NCI-H524 treated with DMSO at 0.1 percent for 48 hours (cell line): ENCODE measurements at regions not wholly inside any gene's neighbourhood (a gene's known extent, or its start where the extent isn't known, plus 50 kb on each side); places are given as distances from the start of the nearest gene placed in this dataset.

Experiments
- DNase-seq: peaks from one replicate; lab custom pipeline; 2025; lab: John Stamatoyannopoulos, UW

DNA sequence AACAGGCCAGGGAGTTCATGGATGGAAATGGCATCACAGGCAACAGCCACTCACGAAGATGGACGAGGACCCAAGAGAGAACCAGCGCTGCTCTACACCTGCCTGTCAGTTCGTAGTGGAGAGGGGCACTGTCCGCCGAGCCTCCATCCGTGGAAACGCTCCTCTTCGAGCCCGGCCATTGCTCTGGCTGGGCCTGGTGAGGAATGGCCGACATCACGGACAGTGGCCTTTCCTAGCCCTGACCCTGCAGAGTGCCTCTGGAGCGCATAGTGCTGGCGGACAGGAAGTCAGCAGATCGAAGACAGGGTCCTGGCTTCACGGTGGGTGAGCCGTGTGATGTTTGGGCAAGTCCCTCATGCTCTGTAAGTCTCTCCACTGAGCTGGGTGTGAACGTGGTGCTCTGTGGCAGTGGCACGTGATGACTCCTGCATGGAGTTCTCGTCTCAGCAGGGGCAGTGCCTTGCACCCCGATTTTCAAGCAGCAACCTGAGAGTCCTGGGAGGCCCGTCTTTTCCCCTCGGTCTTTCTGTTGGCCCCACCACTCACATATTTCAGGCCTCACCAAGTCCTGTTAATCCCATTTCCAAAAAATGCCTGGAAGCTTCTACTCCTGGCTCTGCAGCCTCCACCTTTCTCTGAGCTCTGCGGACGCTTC lies 214.4 kb downstream of the ERMARD start:
- DNase-seq = no peak

DNA sequence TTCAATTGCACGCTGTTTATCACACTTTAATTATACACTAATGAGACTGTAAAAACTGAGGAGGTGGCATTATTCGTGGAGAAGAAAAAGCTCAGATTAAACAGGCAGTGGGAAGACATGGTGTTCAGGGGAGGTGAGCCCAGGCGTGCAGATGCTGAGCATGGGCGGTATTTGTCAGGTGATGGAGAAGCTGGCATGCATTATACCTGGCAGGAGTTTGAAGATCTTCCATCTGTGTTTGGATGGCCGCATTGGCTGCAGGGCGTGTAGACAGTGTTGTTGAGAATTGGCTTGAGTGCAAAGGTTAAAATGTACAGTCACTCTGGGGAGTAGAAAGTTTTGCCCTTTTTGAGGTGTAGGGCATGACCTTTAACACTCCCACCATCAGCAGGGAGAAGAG lies 213.8 kb downstream of the ERMARD start:
- no peak for DNase-seq

DNA sequence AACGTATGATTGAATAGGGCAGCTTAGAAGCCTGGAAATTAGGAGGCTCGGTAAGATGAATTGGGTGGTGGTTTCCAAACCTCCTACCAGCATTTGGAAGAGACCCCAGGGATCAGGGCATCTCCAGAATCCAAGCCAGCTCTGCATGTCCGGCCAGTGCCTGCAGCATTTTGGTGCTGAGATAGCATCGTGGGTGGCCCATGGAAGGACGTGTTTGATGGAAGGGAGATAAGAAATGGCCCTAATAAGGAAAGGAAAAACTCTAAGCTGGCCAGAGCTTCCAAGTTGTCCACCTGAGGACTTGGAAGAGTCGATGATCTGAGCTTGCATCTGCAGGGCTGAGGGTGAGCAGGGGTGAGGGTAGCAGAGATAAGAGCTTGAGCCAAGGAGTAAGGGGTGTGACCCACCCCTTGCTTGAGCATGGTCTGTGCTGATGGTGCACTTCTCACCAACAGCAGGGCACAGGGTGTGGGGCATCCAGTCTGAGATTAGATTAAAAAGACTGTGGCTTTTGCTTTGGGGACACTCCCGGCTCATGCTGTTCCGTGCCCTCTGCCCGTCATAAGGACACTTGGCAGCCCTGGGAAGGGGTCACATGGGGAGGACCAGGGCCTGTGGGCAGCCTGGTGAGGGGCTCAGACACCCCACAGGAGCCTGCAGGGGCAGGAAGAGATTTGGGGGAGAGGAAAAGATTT lies 213.2 kb downstream of the ERMARD start:
- no peak for DNase-seq

DNA sequence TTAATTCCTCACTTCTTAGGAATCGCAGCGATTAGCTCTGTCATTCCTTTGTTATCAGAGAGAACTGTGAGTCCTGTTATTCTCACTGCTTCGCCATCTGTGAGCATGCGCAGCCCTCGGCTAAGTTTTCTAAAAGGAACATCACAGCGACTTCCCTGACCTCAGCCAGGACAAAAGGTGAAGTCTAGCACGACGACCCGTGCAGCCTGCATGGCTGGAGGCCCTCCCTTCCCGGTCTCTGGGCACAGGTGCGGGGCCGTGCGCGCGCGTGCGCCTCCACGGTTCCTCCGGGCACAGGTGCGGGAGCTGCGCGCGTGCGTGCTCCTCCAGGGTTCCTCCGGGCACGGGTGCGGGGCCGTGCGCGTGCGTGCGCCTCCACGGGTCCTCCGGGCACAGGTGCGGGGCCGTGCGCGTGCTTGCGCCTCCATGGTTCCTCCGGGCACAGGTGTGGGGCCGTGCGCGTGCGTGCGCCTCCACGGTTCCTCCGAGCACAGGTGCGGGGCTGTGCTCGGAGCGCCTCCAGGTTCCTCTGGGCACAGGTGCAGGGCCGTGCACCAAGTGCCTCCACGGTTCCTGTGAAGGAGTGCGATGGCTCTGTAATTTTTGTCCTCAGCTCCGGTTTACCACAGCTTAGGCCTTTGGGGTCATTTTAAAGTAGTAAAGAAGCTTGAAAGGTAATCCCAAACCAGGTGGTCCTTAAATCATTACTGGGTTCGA lies 212.3 kb downstream of the ERMARD start:
- DNase-seq = no peak

DNA sequence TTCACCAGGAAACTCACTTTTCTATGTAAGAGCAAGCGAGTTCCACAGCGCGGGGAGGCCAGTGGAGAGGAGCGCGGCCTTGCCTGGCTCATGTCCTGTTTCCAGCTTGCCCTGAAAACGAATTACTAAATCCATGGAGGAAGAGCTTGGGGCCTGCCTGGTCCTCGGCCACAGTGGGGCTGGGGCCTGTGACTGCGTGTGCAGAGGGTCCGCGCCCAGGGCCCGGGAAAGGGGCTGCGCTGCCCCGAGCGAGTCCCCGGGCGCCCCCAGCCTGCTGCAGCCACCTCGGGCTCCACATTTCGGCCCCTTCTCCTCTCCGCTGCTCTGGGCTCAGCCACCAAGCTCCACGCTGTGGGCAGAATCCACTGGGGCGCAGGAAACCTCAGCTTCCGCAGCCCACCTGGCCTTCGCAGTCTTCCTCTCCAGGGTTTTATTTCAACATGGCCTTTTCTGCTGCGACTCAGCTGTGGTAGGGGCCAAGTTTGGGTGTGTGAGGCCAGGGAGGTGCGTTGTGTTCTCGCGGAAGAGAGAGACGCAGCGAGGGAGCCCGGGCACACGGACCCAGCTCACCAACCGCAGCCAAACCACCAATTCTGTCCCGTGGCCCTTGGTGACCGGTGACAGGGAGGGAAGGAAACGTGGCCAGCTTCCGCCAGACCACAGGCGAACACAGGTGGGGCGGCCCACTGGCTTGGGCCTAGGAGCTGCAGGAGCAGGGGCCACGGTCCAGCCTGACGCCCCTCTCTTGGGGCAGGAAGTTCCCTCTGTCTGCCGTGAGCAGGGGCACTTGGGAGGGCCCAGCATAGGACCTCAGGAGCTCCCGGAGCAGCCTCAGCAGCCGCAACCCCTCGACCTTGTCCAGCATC lies 211.4 kb downstream of the ERMARD start:
- DNase-seq = no peak

DNA sequence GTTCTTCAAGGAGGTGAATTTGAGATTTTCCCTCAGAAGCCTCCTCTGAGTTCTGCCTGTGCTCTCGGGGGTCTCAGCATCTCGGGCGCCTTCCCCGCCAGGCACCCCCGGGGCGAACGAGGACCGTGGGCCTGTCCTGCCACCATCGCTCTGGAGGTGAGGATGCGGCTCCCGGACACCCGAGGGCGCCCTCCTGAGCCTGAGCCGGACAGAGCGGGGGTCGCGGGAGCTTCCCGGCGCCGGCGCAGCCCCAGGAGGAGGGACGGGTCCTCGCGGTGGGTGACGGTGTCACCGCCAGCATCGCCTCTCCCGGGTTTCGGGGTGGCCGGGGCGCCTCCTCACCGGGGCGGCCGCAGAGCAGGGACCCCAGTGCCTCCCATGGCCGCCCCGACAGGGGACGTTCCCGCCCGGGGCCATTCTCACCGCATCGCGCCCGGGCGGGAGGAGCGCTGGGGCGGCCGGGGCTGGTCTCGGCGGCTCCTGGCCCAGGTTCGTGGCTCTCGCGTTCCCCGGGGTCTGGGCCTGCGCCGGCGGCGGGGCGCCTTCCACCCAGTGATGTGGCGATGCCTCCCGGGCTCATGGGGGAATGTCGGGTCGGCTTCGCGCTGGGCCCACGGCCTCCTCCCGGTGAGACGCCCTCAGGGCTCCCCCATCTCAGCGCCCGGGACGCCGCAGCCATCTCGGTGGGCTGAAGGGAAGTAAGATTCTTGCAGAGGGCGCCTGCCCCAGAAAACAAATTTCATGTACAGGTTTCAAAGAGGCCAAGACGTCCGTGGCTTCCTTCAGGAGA lies 210.5 kb downstream of the ERMARD start:
- DNase-seq = no peak

DNA sequence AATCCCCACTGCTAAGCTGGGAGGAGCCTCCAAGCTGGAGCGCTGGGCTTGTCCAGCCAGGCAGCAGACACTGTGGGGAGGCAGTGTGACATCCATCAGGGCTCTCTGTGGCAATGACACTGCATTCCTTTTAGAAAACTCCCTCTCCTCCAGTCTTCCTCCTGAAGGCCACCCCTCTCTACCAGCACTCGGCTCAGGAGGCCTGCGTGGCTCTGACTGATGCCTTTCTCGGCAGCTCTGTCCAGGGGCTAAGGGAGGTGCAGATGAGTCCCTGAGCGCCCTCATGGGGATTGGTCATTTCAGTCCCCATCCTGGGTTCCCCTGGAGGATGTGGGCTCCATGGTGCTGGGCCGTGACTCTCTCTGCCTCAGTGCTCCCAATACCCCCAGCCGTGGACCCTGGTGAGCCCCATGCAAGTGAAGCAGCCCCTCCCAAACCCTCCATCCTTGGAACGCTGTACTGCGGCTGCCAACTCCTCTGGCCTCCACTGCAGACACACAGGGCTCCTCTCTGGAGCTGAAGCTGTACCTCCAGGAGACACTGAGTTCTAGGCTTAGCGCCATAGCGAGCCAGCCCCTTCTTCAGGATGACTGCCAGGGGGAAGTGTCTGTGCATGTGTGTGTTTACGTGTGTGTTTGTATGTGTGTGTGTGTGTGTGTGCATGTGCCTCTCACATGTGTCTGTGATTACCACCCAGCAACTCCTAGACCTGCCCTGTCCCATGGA lies 209.6 kb downstream of the ERMARD start:
- DNase-seq = no peak

DNA sequence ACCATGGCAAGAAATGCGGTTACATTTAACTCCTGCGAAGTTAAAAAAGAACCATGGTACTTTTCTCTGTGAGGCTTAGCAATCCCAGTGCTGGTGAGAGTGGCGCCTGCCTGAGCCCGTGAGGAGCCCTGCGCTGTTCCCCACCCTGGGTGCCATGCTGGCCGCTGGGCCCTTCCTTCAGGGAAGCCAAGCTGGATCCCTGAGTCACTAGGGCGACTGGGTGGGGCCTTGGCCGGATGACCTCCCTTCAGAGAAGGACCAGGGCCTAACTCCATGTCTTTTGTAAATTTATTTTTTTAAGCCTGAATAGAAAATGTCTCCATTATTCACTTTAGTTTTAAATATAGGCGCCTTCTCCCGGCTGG lies 209.1 kb downstream of the ERMARD start:
- DNase-seq = no peak

DNA sequence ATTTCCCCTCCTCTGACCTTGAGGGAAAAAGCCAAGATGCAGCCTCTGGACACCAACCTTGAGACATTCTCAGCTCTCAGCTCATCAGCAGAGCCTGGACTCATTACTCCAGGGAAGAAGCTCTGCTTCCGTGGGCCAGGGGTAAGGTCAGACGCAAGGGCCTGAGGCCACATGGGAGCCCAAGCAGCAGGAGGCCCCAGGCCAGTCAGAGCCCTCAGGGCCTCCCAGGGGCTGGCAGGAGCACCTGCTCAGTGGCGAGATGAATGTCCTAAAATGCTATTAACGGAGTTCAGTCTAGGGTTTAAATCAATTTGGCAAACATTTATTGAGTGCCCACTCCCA lies 208.6 kb downstream of the ERMARD start:
- DNase-seq = no peak

DNA sequence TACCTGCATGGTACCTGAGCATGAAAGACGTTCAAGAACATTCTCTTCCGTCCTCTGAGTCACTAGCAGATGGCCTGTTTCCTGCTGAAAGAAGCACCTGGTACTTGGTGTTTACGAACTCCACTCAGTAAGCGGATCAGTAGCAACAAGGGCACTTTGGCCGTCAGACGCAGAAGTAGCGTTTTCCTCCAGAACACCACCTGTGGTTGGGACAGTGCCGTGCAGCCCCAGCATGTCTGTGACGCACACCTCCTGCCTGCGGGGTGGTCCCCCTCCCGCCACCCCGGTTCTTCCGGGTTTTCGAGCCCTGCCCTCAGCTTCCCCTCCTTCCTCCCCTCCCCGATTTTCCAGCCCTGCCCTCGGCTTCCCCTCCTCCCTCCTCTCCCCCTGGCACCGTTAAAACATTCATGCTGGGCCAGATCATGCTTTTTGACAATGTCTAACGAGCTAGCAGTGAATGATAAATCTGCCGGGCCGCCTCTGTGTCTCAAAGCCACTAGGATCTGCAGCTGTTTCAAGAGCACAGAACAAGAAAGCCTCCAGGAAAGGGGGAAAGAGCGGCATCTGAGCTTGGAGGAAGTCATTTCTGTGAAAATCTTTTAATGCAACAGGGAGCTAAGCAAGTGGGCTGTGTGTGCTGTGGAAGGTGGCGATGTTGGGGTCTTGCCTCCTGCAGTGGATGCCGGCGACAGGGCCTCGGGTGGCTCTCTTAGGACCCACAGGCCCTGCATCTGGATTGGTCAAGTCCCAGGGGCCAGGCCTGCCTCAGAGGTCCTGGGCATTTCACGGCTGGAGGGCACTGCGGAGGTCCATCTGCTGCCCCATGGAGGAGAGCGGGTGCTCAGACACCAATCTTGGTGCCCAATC lies 207.9 kb downstream of the ERMARD start:
- DNase-seq = peak; percentile 60

DNA sequence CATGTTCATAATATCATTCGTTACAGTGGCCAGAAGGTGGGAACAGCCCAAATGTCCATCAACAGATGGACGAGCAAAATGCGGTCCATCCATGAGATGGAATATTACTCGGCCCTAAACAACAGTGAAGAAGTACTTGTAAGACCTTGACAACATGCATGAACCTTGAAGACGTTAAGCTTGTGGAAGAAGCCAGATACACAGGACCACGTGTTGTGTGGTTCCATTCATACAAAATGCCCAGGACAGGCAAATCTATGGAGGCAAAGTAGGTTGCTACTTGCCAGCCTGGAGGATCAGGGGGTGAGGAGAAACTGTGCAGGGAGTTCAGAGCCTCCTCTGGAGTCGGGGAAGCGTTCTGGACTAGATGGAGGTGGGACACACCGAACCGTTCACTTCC lies 207.1 kb downstream of the ERMARD start:
- DNase-seq = no peak

DNA sequence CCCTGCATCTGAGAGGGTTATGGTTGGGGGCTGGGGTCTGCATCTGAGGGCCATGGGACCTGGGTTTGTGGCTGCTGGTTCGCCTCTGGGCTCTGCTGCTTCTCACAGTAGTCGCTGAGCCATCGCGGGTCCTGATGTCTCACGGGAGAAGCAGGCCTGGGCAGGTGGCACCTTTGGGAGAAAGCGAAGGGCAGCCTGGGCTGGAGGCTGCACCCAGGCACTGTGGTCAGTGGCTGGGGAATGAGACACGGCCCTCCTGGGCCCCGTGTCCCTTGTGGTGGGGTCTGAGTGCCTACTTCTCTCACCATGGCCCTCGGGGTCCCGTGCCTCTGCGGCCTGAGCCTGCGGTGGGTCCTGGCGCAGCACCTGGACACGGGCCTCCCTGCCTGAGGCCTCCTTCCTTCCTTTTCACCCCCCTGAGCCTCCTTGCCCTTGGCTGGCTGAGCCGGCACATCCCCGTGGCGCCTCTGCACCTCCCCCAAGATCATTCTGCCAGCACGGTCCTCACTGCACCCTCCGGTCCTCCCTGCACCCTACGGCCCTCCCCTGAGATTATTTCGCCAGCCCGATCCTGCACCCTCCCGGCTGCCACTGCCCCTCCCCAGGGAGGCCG lies 206.0 kb downstream of the ERMARD start:
- DNase-seq = no peak

DNA sequence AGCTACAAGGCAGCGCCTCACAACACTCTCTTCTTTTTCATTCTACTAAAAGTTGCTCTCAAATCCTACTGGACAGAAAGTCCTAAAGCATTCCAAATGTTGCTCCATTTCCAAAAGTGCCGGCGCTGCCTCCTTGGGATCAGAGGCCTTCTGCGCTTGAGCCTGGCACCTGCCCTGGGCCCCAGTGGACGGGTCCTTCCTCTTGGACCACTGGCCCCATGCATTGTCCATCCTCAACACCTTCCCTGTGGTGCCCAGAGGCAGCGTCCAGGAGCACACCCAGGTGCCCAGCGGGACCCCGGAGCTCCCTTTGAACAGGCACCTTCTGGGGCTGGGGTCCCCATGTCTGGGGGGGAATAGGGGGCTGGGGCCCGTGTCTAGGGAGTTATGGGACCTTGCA lies 205.2 kb downstream of the ERMARD start:
- no peak for DNase-seq

DNA sequence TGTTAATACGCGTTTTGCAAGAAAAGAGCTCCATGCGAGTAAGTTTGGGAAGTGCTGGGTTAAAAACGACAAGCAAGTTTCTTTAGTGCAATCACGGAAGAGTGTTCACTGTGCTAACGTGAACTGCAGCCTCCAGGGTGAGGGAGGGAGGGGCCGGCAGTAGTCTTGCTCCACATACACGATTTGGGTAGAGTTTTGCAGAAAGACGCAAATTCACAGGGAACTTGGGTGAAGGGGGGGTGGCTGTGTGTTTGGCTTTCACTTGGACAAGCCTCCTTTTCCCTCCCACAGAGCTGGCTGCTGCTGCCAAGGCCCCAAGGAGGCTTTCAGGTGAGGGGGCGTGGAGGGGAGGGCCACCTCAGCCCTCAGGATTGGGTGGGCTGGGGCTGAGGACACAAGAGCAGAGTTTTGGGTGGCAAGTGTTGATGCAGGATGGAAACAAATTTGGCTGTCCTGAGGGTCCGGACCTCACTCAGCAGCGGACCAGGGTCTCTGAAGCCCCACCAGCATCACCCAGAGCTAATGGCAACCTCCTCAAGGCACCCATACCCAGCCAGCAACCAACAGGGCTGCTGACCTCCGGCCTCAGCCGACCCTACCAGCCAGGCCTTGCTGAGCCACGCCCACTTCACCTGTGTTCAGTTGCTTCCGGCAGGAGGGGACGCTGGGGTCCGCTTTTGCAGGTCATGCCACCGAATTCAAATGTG lies 204.5 kb downstream of the ERMARD start:
- no peak for DNase-seq

DNA sequence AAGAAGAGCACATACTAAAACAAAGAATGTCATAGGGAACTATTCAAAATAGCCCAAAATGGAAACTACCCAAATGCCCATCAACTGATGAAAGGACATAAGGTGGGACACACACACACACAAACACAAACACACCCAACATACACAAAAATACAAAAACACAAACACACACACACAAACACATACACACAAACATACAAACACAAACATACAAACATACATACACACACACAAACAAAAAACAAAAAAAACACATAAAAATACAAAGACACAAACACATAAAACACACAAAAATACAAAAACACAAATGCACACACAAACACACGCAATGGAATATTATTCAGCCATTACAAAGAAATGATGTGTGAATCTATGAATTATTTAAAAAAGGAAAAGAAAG lies 203.6 kb downstream of the ERMARD start:
- no peak for DNase-seq

DNA sequence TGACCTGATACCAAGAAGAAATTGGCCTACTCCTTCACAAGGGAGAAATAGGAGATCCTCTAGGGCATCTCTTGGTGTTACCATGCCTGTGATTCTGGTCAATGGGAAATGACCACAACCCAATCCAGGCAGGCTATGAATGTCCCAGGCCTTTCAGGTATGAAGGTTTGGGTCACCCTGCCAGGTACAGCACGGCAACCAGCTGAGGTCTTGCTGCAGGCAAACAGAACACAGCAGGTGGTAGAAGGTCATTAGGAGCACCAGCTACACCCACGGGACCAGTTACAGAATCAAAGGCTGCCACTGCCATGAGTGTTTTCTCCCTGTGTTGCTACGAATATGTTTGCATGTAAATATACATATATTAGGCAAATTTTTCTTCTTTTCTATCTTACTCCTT lies 202.3 kb downstream of the ERMARD start:
- DNase-seq = no peak

DNA sequence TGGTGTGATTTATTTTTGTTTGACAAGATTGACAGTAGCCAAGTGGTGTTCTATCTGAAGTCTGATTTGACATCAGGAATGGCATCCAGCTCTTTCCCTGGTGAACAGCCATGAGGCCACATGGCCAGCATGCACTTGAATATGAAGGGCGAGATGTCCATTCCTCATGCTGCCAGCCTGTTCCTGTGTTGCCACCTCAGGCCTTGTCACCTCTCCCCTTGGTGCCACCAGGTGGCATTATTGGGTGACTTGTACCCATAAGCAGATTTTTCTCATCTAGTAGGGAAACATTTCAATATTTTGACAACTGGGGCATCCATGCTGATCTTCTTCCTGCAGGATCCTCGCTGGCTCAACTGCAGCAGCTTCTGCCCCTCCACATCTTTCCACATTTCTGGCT lies 199.1 kb downstream of the ERMARD start:
- DNase-seq = peak; percentile 27

DNA sequence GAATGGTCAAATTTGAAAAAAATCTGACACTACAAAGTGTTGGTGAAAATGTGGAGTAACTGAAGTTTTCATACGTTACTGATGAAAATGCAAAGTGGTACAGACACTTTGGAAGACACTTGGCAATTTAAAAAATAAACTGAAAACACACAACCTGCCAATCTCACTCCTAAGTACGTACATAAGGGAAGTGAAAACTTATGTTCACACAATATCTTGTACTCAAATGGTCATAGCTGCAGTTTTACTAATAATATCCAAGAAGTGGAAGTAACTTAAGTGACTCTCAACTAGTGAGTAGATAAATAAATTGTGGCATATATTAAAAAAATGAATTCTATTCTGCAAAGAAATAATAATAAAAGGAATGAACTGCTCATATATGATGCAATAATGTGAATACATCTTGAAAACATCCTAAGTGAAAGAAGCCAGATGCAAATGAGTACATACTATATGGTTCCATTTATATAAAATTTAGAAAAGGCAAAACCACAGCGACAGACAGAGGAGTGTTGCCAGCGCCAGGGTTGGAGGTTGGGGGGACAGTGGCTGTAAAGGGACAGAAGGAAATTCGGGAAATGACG lies 198.2 kb downstream of the ERMARD start:
- no peak for DNase-seq

DNA sequence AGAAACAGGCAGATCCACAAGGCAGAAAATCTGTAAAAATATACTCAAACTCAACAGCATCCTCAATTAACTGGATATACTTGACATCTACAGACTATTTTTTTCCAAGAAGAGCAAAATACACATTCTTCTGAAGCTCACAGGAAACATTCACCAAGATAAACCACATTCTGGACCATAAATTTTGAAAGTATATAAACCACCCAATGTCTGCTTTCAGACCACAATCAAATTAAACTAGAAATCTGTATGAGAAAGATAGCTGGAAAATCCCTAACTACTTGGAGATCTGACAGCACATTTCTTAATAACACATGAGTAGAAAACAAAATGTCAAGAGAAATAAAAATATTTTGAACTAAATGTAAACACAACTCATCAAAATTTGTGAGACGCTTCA lies 195.5 kb downstream of the ERMARD start:
- DNase-seq = no peak
